Hepatocyte (in vitro differentiated cells): ENCODE measurements at regions not wholly inside any gene's neighbourhood (a gene's known extent, or its start where the extent isn't known, plus 50 kb on each side); places are given as distances from the start of the nearest gene placed in this dataset.

Experiments used
- EZH2 ChIP-seq: fragments of 200-600 bp; sonication (generic); IDR thresholded peaks from 2 replicates; pipeline ENCODE4 v1.6.1; 2016; ENCODE audit warnings: antibody characterized with exemption, mild to moderate bottlenecking, borderline replicate concordance
- EZH2phosphoT487 ChIP-seq: fragments of 200-600 bp; sonication (generic); IDR thresholded peaks from one replicate; pipeline ENCODE4 v1.6.1; 2018; ENCODE audit warnings: antibody characterized with exemption, mild to moderate bottlenecking, low read depth, moderate library complexity; ENCODE audit not compliant: unreplicated experiment, severe bottlenecking
- TF ChIP-seq, protein P1 (sequence below): fragments of 200-600 bp; sonication (generic); IDR thresholded peaks from 2 replicates; pipeline ENCODE4 v1.5.1; 2016; ENCODE audit warnings: antibody characterized with exemption, mild to moderate bottlenecking; ENCODE audit not compliant: poor library complexity

DNA sequence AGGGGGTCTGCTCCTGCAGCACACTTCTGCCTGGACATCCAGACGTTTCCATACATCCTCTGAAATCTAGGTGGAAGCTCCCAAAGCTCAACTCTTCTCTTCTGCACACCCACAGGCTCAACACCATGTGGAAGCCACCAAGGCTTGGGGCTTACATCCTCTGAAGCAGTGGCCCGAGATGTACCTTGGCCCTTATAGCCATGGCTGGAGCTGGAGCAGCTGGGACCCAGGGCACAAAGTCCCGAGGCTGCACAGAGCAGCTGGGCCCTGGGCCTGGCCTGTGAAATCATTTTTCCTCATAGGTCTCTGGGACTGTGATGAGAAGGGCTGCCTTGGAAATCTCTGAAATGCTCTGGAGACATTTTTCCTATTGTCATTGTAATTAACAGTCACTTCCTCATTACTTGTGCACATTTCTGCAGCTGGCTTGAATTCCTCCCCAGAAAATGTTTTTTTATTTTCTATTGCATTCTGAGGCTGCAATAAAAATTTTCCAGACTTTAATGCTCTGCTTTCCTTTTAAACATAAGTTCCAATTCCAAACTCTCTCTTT, 645.6 kb downstream of the RWDD3 start:
- TF ChIP-seq, protein P1, sequence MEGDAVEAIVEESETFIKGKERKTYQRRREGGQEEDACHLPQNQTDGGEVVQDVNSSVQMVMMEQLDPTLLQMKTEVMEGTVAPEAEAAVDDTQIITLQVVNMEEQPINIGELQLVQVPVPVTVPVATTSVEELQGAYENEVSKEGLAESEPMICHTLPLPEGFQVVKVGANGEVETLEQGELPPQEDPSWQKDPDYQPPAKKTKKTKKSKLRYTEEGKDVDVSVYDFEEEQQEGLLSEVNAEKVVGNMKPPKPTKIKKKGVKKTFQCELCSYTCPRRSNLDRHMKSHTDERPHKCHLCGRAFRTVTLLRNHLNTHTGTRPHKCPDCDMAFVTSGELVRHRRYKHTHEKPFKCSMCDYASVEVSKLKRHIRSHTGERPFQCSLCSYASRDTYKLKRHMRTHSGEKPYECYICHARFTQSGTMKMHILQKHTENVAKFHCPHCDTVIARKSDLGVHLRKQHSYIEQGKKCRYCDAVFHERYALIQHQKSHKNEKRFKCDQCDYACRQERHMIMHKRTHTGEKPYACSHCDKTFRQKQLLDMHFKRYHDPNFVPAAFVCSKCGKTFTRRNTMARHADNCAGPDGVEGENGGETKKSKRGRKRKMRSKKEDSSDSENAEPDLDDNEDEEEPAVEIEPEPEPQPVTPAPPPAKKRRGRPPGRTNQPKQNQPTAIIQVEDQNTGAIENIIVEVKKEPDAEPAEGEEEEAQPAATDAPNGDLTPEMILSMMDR, result no peak
- TF ChIP-seq EZH2phosphoT487 (no peak), EZH2 (no peak)
